GM18498 (cell line): ENCODE measurements at regions not wholly inside any gene's neighbourhood (a gene's known extent, or its start where the extent isn't known, plus 50 kb on each side); places are given as distances from the start of the nearest gene placed in this dataset.

Experiments
- ATAC-seq: cut with Tn5 transposase; IDR thresholded peaks from one replicate; pipeline ENCODE4 v1.9.1; 2021; ENCODE audit warnings: mild to moderate bottlenecking, moderate library complexity; ENCODE audit not compliant: unreplicated experiment

- no peak for ATAC-seq
Measured at GRCh38 chr10:117948493-117948892, 98.2 kb downstream of the RAB11FIP2 start.

GRCh38 chr10:117950408-117950807 lies 96.3 kb downstream of the RAB11FIP2 start:
- ATAC-seq: no peak
